H1 (cell line): ENCODE measurements at regions not wholly inside any gene's neighbourhood (a gene's known extent, or its start where the extent isn't known, plus 50 kb on each side); places are given as distances from the start of the nearest gene placed in this dataset.

Experiments
- ATF3 ChIP-seq: IDR thresholded peaks from 2 replicates; pipeline ENCODE4 v1.6.1; 2011; ENCODE audit warnings: low read depth, mild to moderate bottlenecking, low read length; ENCODE audit not compliant: insufficient read depth
- CEBPB ChIP-seq: IDR thresholded peaks from 2 replicates; pipeline ENCODE4 v1.6.1; 2012; ENCODE audit warnings: low read depth, low read length
- CHD7 ChIP-seq: fragments of 300-600 bp; sonication (generic); IDR thresholded peaks from 2 replicates; pipeline ENCODE4 v1.7.1; 2012; ENCODE audit warnings: low read length, moderate library complexity, mild to moderate bottlenecking, inconsistent platforms; ENCODE audit not compliant: insufficient replicate concordance
- GABPA ChIP-seq: IDR thresholded peaks from 2 replicates; pipeline ENCODE4 v1.6.1; 2011; ENCODE audit warnings: mild to moderate bottlenecking, low read length, moderate library complexity, borderline replicate concordance; ENCODE audit not compliant: insufficient read depth
- HDAC2 ChIP-seq, 2 experiments: fragments of 300-600 bp in 1 of 2; sonication (generic) in 1 of 2; IDR thresholded peaks; 2 replicates each; pipeline ENCODE4 v1.6.1; 2011 to 2012; ENCODE audit warnings: low read depth in 2 of 2, low read length in 2 of 2, mild to moderate bottlenecking in 2 of 2, moderate library complexity in 2 of 2, borderline replicate concordance in 1 of 2, inconsistent platforms in 1 of 2
- HDAC6 ChIP-seq: IDR thresholded peaks from one replicate; pipeline ENCODE4 v1.7.1; 2012; ENCODE audit warnings: low read depth, mild to moderate bottlenecking, inconsistent platforms, low read length, moderate library complexity
- PHF8 ChIP-seq: fragments of 200-600 bp; sonication (generic); conservative IDR thresholded peaks from 2 replicates; pipeline ENCODE4 v1.7.1; 2012; ENCODE audit warnings: low read depth, mild to moderate bottlenecking, inconsistent platforms, low read length, moderate library complexity
- RAD21 ChIP-seq, 2 experiments: IDR thresholded peaks in 1 of 2; conservative IDR thresholded peaks in 1 of 2; 2 replicates each; pipeline ENCODE4 v1.6.1; 2011; ENCODE audit warnings: low read depth in 2 of 2, low read length in 2 of 2, improper control_type of control experiment in 1 of 2, inconsistent platforms in 1 of 2, mild to moderate bottlenecking in 1 of 2, moderate library complexity in 1 of 2
- SP1 ChIP-seq: IDR thresholded peaks from 2 replicates; pipeline ENCODE4 v1.6.1; 2011; ENCODE audit warnings: low read depth, low read length

GRCh38 chrX:13223868-13224567 is 95.8 kb downstream of the ATXN3L start (continued):
- TF ChIP-seq CHD7 (no peak), HDAC6 (no peak), HDAC2 (IDR thresholded peaks at IDR 0.05; ENCODE audit: borderline replicate concordance in 1 of 2, low read depth in 2 of 2, low read length in 2 of 2) (no peak), RAD21 (IDR thresholded peaks at IDR 0.05 in 1 of 2, conservative IDR thresholded peaks at IDR 0.05 in 1 of 2; ENCODE audit: low read depth in 2 of 2, low read length in 2 of 2) (no peak), CEBPB (no peak), ATF3 (no peak), SP1 (no peak), GABPA (no peak), PHF8 (no peak)
